ENCODE measurements at regions not wholly inside any gene's neighbourhood (a gene's known extent, or its start where the extent isn't known, plus 50 kb on each side); places are given as distances from the start of the nearest gene placed in this dataset.

- no peak for TF ChIP-seq CTCF (IDR thresholded peaks at IDR 0.05 in 8 of 11, conservative IDR thresholded peaks at IDR 0.05 in 3 of 11)
- no peak for TF ChIP-seq POLR2A (IDR thresholded peaks at IDR 0.05)
- TF ChIP-seq POLR2AphosphoS5 (IDR thresholded peaks at IDR 0.05) = no peak
These were observed 69.0 kb upstream of the PCDH9 start for GRCh38 chr13:67299072-67299635.

Data from spleen (tissue), 7 donors.